GM21360 (cell line): ENCODE measurements at regions not wholly inside any gene's neighbourhood (a gene's known extent, or its start where the extent isn't known, plus 50 kb on each side); places are given as distances from the start of the nearest gene placed in this dataset.

Experiments
- ATAC-seq: cut with Tn5 transposase; IDR thresholded peaks from one replicate; pipeline ENCODE4 v1.9.1; 2021; ENCODE audit warnings: mild to moderate bottlenecking, moderate library complexity; ENCODE audit not compliant: unreplicated experiment

- ATAC-seq: no peak
These were observed 1142.9 kb upstream of the PABPC4L start for GRCh38 chr4:135344492-135344891.

- ATAC-seq: no peak
These were observed 1136.6 kb upstream of the PABPC4L start for GRCh38 chr4:135338181-135338580.

- no peak for ATAC-seq
These were observed 1123.7 kb upstream of the PABPC4L start for GRCh38 chr4:135325264-135325663.

- no peak for ATAC-seq
These were observed 1118.1 kb upstream of the PABPC4L start for GRCh38 chr4:135319685-135320084.

GRCh38 chr4:135316266-135316779, 1114.7 kb upstream of the PABPC4L start:
- no peak for ATAC-seq

GRCh38 chr4:135290136-135290535, 1088.5 kb upstream of the PABPC4L start:
- ATAC-seq: no peak

GRCh38 chr4:135283934-135284333, 1082.3 kb upstream of the PABPC4L start:
- no peak for ATAC-seq

- ATAC-seq: no peak
These were observed 1081.1 kb upstream of the PABPC4L start for GRCh38 chr4:135282676-135283075.

GRCh38 chr4:135281230-135281629, 1079.6 kb upstream of the PABPC4L start:
- no peak for ATAC-seq

- no peak for ATAC-seq
These were observed 1076.4 kb upstream of the PABPC4L start for GRCh38 chr4:135277980-135278315.

- no peak for ATAC-seq
These were observed 1075.7 kb upstream of the PABPC4L start for GRCh38 chr4:135277068-135277979.

GRCh38 chr4:135274416-135274815, 1072.8 kb upstream of the PABPC4L start:
- no peak for ATAC-seq

GRCh38 chr4:135269125-135269890, 1067.7 kb upstream of the PABPC4L start:
- ATAC-seq: no peak

GRCh38 chr4:135268369-135268768, 1066.8 kb upstream of the PABPC4L start:
- no peak for ATAC-seq

GRCh38 chr4:135267148-135267865, 1065.7 kb upstream of the PABPC4L start:
- no peak for ATAC-seq

GRCh38 chr4:135256111-135256510, 1054.5 kb upstream of the PABPC4L start:
- ATAC-seq: no peak

- ATAC-seq: no peak
These were observed 1048.5 kb upstream of the PABPC4L start for GRCh38 chr4:135250040-135250439.

- no peak for ATAC-seq
These were observed 1047.4 kb upstream of the PABPC4L start for GRCh38 chr4:135249024-135249423.

GRCh38 chr4:135244696-135245095, 1043.1 kb upstream of the PABPC4L start:
- no peak for ATAC-seq

- no peak for ATAC-seq
These were observed 1042.5 kb upstream of the PABPC4L start for GRCh38 chr4:135244056-135244455.

- no peak for ATAC-seq
These were observed 1039.2 kb upstream of the PABPC4L start for GRCh38 chr4:135240796-135241195.
